ENCODE measurements at regions not wholly inside any gene's neighbourhood (a gene's known extent, or its start where the extent isn't known, plus 50 kb on each side); places are given as distances from the start of the nearest gene placed in this dataset.

GRCh38 chr1:182170891-182171461 lies 109.5 kb upstream of the ZNF648 start:
- Mint-ChIP-seq H3K27me3 (ENCODE audit: low read depth) (no peaks in the 10 kb centered on the region), H3K9me3 (ENCODE audit: low read depth) (no peaks in the 10 kb centered on the region), H3K27ac (ENCODE audit: unreplicated experiment) (no peak overlapping the region), H3K36me3 (ENCODE audit: low read depth) (no peaks in the 10 kb centered on the region), H3K4me3 (ENCODE audit: unreplicated experiment) (no peak overlapping the region), H3K4me1 (ENCODE audit: low read depth) (peaks cover 10% of the 10 kb centered on the region)
- no peak for TF ChIP-seq CTCF (IDR thresholded peaks at IDR 0.05)
- DNase-seq (ENCODE audit: low spot score) = no peak

- Mint-ChIP-seq H3K27me3 (ENCODE audit: low read depth) (no peaks in the 10 kb centered on the region), H3K36me3 (ENCODE audit: low read depth) (no peaks in the 10 kb centered on the region), H3K27ac (ENCODE audit: unreplicated experiment) (no peak overlapping the region), H3K4me3 (ENCODE audit: unreplicated experiment) (no peak overlapping the region), H3K9me3 (ENCODE audit: low read depth) (no peaks in the 10 kb centered on the region), H3K4me1 (ENCODE audit: low read depth) (peaks cover 6% of the 10 kb centered on the region)
- no peak for DNase-seq (ENCODE audit: low spot score)
- no peak for TF ChIP-seq CTCF (IDR thresholded peaks at IDR 0.05)
Measured at GRCh38 chr1:182169203-182169602, 107.7 kb upstream of the ZNF648 start.

GRCh38 chr1:182166750-182167149 lies 105.2 kb upstream of the ZNF648 start:
- Mint-ChIP-seq H3K27me3 (ENCODE audit: low read depth) (no peaks in the 10 kb centered on the region), H3K4me1 (ENCODE audit: low read depth) (no peaks in the 10 kb centered on the region), H3K36me3 (ENCODE audit: low read depth) (no peaks in the 10 kb centered on the region), H3K9me3 (ENCODE audit: low read depth) (no peaks in the 10 kb centered on the region), H3K4me3 (ENCODE audit: unreplicated experiment) (no peak overlapping the region), H3K27ac (ENCODE audit: unreplicated experiment) (no peak overlapping the region)
- no peak for DNase-seq (ENCODE audit: low spot score)
- TF ChIP-seq CTCF (IDR thresholded peaks at IDR 0.05) = no peak

GRCh38 chr1:182166321-182166720 lies 104.8 kb upstream of the ZNF648 start:
- no peak for TF ChIP-seq CTCF (IDR thresholded peaks at IDR 0.05)
- Mint-ChIP-seq H3K27ac (ENCODE audit: unreplicated experiment) (no peak overlapping the region), H3K4me3 (ENCODE audit: unreplicated experiment) (no peak overlapping the region), H3K9me3 (ENCODE audit: low read depth) (no peaks in the 10 kb centered on the region), H3K36me3 (ENCODE audit: low read depth) (no peaks in the 10 kb centered on the region), H3K27me3 (ENCODE audit: low read depth) (no peaks in the 10 kb centered on the region), H3K4me1 (ENCODE audit: low read depth) (no peaks in the 10 kb centered on the region)
- no peak for DNase-seq (ENCODE audit: low spot score)

- H3K36me3 Mint-ChIP-seq (ENCODE audit: low read depth) = peaks cover 3% of the 10 kb centered on the region
- no peaks in the 10 kb centered on the region for H3K4me1 Mint-ChIP-seq (ENCODE audit: low read depth)
- no peak for TF ChIP-seq CTCF (IDR thresholded peaks at IDR 0.05)
- no peak overlapping the region for H3K27ac Mint-ChIP-seq (ENCODE audit: unreplicated experiment)
- H3K9me3 Mint-ChIP-seq (ENCODE audit: low read depth) = peaks cover 9% of the 10 kb centered on the region
- no peaks in the 10 kb centered on the region for H3K27me3 Mint-ChIP-seq (ENCODE audit: low read depth)
- H3K4me3 Mint-ChIP-seq (ENCODE audit: unreplicated experiment) = no peak overlapping the region
- no peak for DNase-seq (ENCODE audit: low spot score)
Measured at GRCh38 chr1:182164273-182164672, 102.8 kb upstream of the ZNF648 start.
